OCI-LY1 (cell line): ENCODE measurements at regions not wholly inside any gene's neighbourhood (a gene's known extent, or its start where the extent isn't known, plus 50 kb on each side); places are given as distances from the start of the nearest gene placed in this dataset.

ENCODE experiments used
- H2AFZ ChIP-seq: fragments of 200-600 bp; sonication (generic), shearing (Covaris generic); 2 replicates; pipeline ENCODE4 v1.6.0; 2014; ENCODE audit warnings: antibody characterized with exemption, mild to moderate bottlenecking, low read length
- H3F3A ChIP-seq: fragments of 200-600 bp; sonication (generic), shearing (Covaris generic); 2 replicates; pipeline ENCODE4 v1.6.0; 2014; ENCODE audit warnings: mild to moderate bottlenecking, antibody characterized with exemption, low read length, moderate library complexity; ENCODE audit not compliant: insufficient read depth
- H3K27ac ChIP-seq: fragments of 200-600 bp; sonication (generic); 2 replicates; pipeline ENCODE4 v1.5.1; 2014; ENCODE audit warnings: low read length, mixed run types, mild to moderate bottlenecking, low read depth; ENCODE audit not compliant: poor library complexity, severe bottlenecking
- H3K27me3 ChIP-seq: fragments of 200-600 bp; sonication (generic); 2 replicates; pipeline ENCODE4 v1.6.0; 2014; ENCODE audit warnings: antibody characterized with exemption, mild to moderate bottlenecking, low read length, moderate library complexity; ENCODE audit not compliant: insufficient read depth
- H3K36me3 ChIP-seq: fragments of 200-600 bp; sonication (generic); 2 replicates; pipeline ENCODE4 v1.6.1; 2014; ENCODE audit warnings: mild to moderate bottlenecking, antibody characterized with exemption, low read length, moderate library complexity, mixed read lengths; ENCODE audit not compliant: insufficient read depth
- H3K4me1 ChIP-seq: fragments of 200-600 bp; sonication (generic); 2 replicates; pipeline ENCODE4 v1.5.1; 2014; ENCODE audit warnings: mild to moderate bottlenecking, low read length, moderate library complexity; ENCODE audit not compliant: insufficient read depth, severe bottlenecking
- H3K4me2 ChIP-seq: fragments of 200-600 bp; sonication (generic), shearing (Covaris generic); 2 replicates; pipeline ENCODE4 v1.6.1; 2014; ENCODE audit warnings: low read length
- H3K4me3 ChIP-seq: fragments of 200-600 bp; sonication (generic); 2 replicates; pipeline ENCODE4 v1.5.1; 2014; ENCODE audit warnings: low read length, low read depth, mild to moderate bottlenecking, mixed read lengths; ENCODE audit not compliant: poor library complexity, severe bottlenecking
- H3K79me2 ChIP-seq: fragments of 200-600 bp; shearing (Covaris generic); 2 replicates; pipeline ENCODE4 v1.6.1; 2016; ENCODE audit warnings: mixed run types, low read length, mixed read lengths; ENCODE audit not compliant: insufficient read depth
- H3K9ac ChIP-seq: fragments of 200-600 bp; sonication (generic), shearing (Covaris generic); 2 replicates; pipeline ENCODE4 v1.6.1; 2014; ENCODE audit warnings: mild to moderate bottlenecking, low read length, mixed read lengths
- H3K9me2 ChIP-seq: fragments of 200-600 bp; sonication (generic), shearing (Covaris generic); 2 replicates; pipeline ENCODE4 v1.6.1; 2014; ENCODE audit warnings: low read depth, mild to moderate bottlenecking, low read length, mixed read lengths
- H3K9me3 ChIP-seq: fragments of 200-600 bp; shearing (Covaris generic); 2 replicates; pipeline ENCODE4 v1.6.1; 2014; ENCODE audit warnings: low read length, mixed read lengths
- H4K20me1 ChIP-seq: fragments of 200-600 bp; sonication (generic), shearing (Covaris generic); 2 replicates; pipeline ENCODE4 v1.6.0; 2016; ENCODE audit warnings: mild to moderate bottlenecking, low read length; ENCODE audit not compliant: insufficient read depth
- EZH2 ChIP-seq: fragments of 200-600 bp; sonication (generic), shearing (Covaris generic); IDR thresholded peaks from 2 replicates; pipeline ENCODE4 v1.8.0; 2017; ENCODE audit warnings: borderline replicate concordance, mixed run types, mild to moderate bottlenecking, antibody characterized with exemption, low read length, moderate library complexity, mixed read lengths
- TF ChIP-seq, protein P1 (sequence below): fragments of 200-600 bp; sonication (generic), shearing (Covaris generic); IDR thresholded peaks from 2 replicates; pipeline ENCODE4 v1.5.1; 2017; ENCODE audit warnings: mild to moderate bottlenecking, antibody characterized with exemption, low read length, moderate library complexity, mixed read lengths

DNA sequence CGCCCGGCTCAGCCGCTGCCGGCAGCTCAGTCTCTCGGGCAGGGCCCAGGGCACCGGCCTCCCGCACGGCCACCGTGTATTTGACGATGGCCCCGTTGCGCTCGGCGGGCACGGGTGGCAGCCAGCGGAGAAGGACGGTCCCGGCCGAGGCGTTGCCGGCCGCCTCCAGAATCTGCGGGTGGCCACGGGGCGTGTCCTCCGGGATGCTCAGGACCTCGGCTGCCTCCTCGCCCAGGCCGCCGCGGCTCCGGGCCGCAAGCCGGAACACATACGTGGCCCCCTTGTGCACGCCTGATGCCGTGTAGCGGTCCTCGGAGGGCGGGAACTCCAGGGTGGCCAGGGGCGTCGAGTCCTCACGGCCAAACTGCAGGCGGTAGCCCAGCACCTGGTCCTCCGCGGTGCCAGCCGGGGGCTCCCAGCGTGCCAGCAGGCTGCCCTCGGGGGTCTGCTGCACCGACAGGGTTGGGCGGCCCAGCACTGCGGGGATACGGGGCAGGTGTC is 117.7 kb downstream of the PTPRS start:
- no peaks in the 10 kb centered on the region for H3K36me3 ChIP-seq

DNA sequence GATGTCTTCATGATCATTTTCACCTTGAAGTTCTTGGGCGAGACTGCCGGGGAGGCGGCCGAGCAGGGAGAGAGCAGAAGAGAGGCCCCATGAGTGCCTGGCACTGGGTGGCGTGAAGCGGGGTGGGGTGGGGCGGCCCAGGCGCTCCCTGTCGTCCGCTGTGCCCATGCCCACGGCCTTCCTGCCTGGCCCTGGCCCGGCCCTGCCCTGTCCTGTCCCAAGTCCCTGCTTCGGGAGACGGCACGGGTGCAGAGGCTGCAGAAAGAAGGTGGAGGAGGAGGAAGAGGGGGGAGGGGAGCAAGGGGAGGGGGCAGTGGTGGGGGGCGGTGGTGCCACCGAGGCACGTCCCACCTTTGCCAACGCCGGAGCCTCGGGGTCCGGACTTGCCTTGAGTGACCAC is 118.4 kb downstream of the PTPRS start:
- no peaks in the 10 kb centered on the region for H3K36me3 ChIP-seq
- H3K79me2 ChIP-seq: no peaks in the 10 kb centered on the region
- H3F3A ChIP-seq: no peaks in the 10 kb centered on the region
- no peaks in the 10 kb centered on the region for H4K20me1 ChIP-seq
- no peaks in the 10 kb centered on the region for H3K9me3 ChIP-seq
- no peaks in the 10 kb centered on the region for H3K4me1 ChIP-seq
- H3K9ac ChIP-seq: no peak overlapping the region
- TF ChIP-seq, protein P1, sequence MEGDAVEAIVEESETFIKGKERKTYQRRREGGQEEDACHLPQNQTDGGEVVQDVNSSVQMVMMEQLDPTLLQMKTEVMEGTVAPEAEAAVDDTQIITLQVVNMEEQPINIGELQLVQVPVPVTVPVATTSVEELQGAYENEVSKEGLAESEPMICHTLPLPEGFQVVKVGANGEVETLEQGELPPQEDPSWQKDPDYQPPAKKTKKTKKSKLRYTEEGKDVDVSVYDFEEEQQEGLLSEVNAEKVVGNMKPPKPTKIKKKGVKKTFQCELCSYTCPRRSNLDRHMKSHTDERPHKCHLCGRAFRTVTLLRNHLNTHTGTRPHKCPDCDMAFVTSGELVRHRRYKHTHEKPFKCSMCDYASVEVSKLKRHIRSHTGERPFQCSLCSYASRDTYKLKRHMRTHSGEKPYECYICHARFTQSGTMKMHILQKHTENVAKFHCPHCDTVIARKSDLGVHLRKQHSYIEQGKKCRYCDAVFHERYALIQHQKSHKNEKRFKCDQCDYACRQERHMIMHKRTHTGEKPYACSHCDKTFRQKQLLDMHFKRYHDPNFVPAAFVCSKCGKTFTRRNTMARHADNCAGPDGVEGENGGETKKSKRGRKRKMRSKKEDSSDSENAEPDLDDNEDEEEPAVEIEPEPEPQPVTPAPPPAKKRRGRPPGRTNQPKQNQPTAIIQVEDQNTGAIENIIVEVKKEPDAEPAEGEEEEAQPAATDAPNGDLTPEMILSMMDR: no peak
- TF ChIP-seq EZH2: no peak
- H3K4me3 ChIP-seq: no peak overlapping the region
- H3K4me2 ChIP-seq: no peak overlapping the region
- H3K27ac ChIP-seq: no peak overlapping the region
- peaks cover 8% of the 10 kb centered on the region; the same call in 1 of the 2 replicates for H3K27me3 ChIP-seq
- no peak overlapping the region for H2AFZ ChIP-seq
- H3K9me2 ChIP-seq: no peaks in the 10 kb centered on the region

More for the DNA sequence above, 117.7 kb downstream of the PTPRS start:
- H3K4me3 ChIP-seq: no peak overlapping the region
- no peak overlapping the region for H3K27ac ChIP-seq
- no peak overlapping the region for H3K9ac ChIP-seq
- no peaks in the 10 kb centered on the region for H3K4me1 ChIP-seq
- H4K20me1 ChIP-seq: no peaks in the 10 kb centered on the region
- TF ChIP-seq, protein P1: no peak
- no peak for TF ChIP-seq EZH2
- H3K9me3 ChIP-seq: no peaks in the 10 kb centered on the region
- no peak overlapping the region for H3K4me2 ChIP-seq
- no peaks in the 10 kb centered on the region for H3K79me2 ChIP-seq
- H2AFZ ChIP-seq: no peak overlapping the region
- H3K9me2 ChIP-seq: no peaks in the 10 kb centered on the region
- peaks cover 8% of the 10 kb centered on the region; the same call in 1 of the 2 replicates for H3K27me3 ChIP-seq
- H3F3A ChIP-seq: no peaks in the 10 kb centered on the region

DNA sequence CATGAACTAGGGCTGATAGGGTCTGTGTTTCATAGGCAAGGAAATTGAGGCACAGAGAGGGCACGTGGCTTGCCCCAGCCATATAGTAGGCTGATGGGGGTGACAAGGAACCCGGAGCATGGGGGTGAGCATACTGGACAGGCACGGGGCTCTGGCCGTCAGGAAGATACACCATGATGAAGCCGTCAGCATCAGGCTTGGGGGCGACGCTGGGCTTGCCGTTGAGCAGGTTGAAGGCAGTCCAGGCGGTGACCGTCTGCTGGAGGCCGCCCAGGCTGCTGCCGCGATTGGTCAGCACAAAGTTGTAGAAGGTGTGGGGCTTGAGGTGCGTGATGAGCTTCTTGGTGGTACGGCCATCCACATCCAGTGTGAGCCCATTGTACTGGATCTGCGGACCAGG is 119.7 kb downstream of the PTPRS start:
- no peak overlapping the region for H3K27ac ChIP-seq
- H3K9me3 ChIP-seq: no peaks in the 10 kb centered on the region
- no peaks in the 10 kb centered on the region for H3K9me2 ChIP-seq
- no peak overlapping the region for H3K4me2 ChIP-seq
- H2AFZ ChIP-seq: no peak overlapping the region
- no peaks in the 10 kb centered on the region for H3K36me3 ChIP-seq
- H3K4me1 ChIP-seq: no peaks in the 10 kb centered on the region
- no peak overlapping the region for H3K9ac ChIP-seq
- TF ChIP-seq, protein P1: no peak
- H3F3A ChIP-seq: no peaks in the 10 kb centered on the region
- no peak overlapping the region for H3K4me3 ChIP-seq
- no peaks in the 10 kb centered on the region for H4K20me1 ChIP-seq
- peaks cover 8% of the 10 kb centered on the region; the same call in 1 of the 2 replicates for H3K27me3 ChIP-seq
- H3K79me2 ChIP-seq: no peaks in the 10 kb centered on the region
